WTC11 (cell line): ENCODE measurements at regions not wholly inside any gene's neighbourhood (a gene's known extent, or its start where the extent isn't known, plus 50 kb on each side); places are given as distances from the start of the nearest gene placed in this dataset.

Experiments used
- ATAC-seq: fragments of 200-7000 bp; cut with Tn5 transposase; 2 replicates; pipeline ENCODE4 v1.10.0; 2021; ENCODE audit warnings: mild to moderate bottlenecking, moderate library complexity
- CTCF ChIA-PET: fragments of 300-600 bp; sonication (Branson Sonifier 250); formaldehyde crosslinking; loops from one replicate; lab custom pipeline; 2021; ENCODE audit warnings: antibody characterized with exemption; lab: Charles Lee
- POLR2A ChIA-PET: fragments of 350-600 bp; sonication (Branson Sonifier 250); formaldehyde crosslinking; loops from one replicate; lab custom pipeline; 2021; ENCODE audit warnings: antibody characterized with exemption; lab: Charles Lee
- DNase-seq: peaks from one replicate; pipeline ENCODE4 v3.0.0; 2021; ENCODE audit warnings: low spot score
- H3K27ac Mint-ChIP-seq: 2 replicates; pipeline ENCODE4 v1.8.0; 2021; ENCODE audit warnings: mixed read lengths
- H3K27me3 Mint-ChIP-seq: 2 replicates; pipeline ENCODE4 v1.8.0; 2021; ENCODE audit warnings: low read depth, mild to moderate bottlenecking, moderate library complexity, mixed read lengths
- H3K36me3 Mint-ChIP-seq: 2 replicates; pipeline ENCODE4 v1.8.0; 2021; ENCODE audit warnings: mixed read lengths
- H3K4me1 Mint-ChIP-seq: 2 replicates; pipeline ENCODE4 v1.8.0; 2022; ENCODE audit warnings: mixed read lengths
- H3K4me3 Mint-ChIP-seq: 2 replicates; pipeline ENCODE4 v1.8.0; 2021; ENCODE audit warnings: mild to moderate bottlenecking, moderate library complexity, mixed read lengths
- H3K9me3 Mint-ChIP-seq: 2 replicates; pipeline ENCODE4 v1.8.0; 2021; ENCODE audit warnings: mixed read lengths
- ATF1 ChIP-seq: sonication (generic); formaldehyde crosslinking; IDR thresholded peaks from 2 replicates; pipeline ENCODE4 v1.8.1; 2023; ENCODE audit warnings: mild to moderate bottlenecking, moderate library complexity, missing genetic modification reagents
- CTCF ChIP-seq: fragments of 200-600 bp; IDR thresholded peaks from 2 replicates; pipeline ENCODE4 v1.8.0; 2022; ENCODE audit warnings: antibody characterized with exemption
- E2F1 ChIP-seq: sonication (generic); formaldehyde crosslinking; IDR thresholded peaks from 2 replicates; pipeline ENCODE4 v1.8.0; 2022; ENCODE audit warnings: mild to moderate bottlenecking, missing genetic modification reagents
- E2F4 ChIP-seq: sonication (generic); formaldehyde crosslinking; IDR thresholded peaks from 2 replicates; pipeline ENCODE4 v1.8.1; 2022; ENCODE audit warnings: low read depth, mild to moderate bottlenecking, moderate library complexity, missing genetic modification reagents, borderline replicate concordance
- ELF4 ChIP-seq: sonication (generic); formaldehyde crosslinking; IDR thresholded peaks from 2 replicates; pipeline ENCODE4 v1.8.1; 2022; ENCODE audit warnings: low read depth, mild to moderate bottlenecking, moderate library complexity, missing genetic modification reagents
- FOXK1 ChIP-seq: sonication (generic); formaldehyde crosslinking; IDR thresholded peaks from 2 replicates; pipeline ENCODE4 v1.8.0; 2022; ENCODE audit warnings: mild to moderate bottlenecking, moderate library complexity, missing genetic modification reagents
- FOXP1 ChIP-seq: sonication (generic); formaldehyde crosslinking; IDR thresholded peaks from 2 replicates; pipeline ENCODE4 v1.8.0; 2022; ENCODE audit warnings: missing genetic modification reagents, mild to moderate bottlenecking, moderate library complexity, borderline replicate concordance
- GABPB1 ChIP-seq: sonication (generic); formaldehyde crosslinking; IDR thresholded peaks from 2 replicates; pipeline ENCODE4 v1.8.1; 2023; ENCODE audit warnings: mild to moderate bottlenecking, missing genetic modification reagents
- JAZF1 ChIP-seq: fragments of 250-450 bp; sonication (Bioruptor Pico); IDR thresholded peaks from 2 replicates; pipeline ENCODE4 v1.9.0; 2021; ENCODE audit warnings: moderate library complexity, mild to moderate bottlenecking, inconsistent platforms
- KAT7 ChIP-seq: sonication (generic); formaldehyde crosslinking; IDR thresholded peaks from 2 replicates; pipeline ENCODE4 v1.8.1; 2023; ENCODE audit warnings: missing genetic modification reagents, mild to moderate bottlenecking, borderline replicate concordance
- MLX ChIP-seq: sonication (generic); formaldehyde crosslinking; IDR thresholded peaks from 2 replicates; pipeline ENCODE4 v1.8.1; 2023; ENCODE audit warnings: mild to moderate bottlenecking, missing genetic modification reagents, moderate library complexity
- NR3C1 ChIP-seq: sonication (generic); formaldehyde crosslinking; conservative IDR thresholded peaks from 2 replicates; pipeline ENCODE4 v1.8.1; 2023; ENCODE audit warnings: low read depth, mild to moderate bottlenecking, missing genetic modification reagents
- PREB ChIP-seq: sonication (generic); formaldehyde crosslinking; IDR thresholded peaks from 2 replicates; pipeline ENCODE4 v1.8.1; 2022; ENCODE audit warnings: mild to moderate bottlenecking, missing genetic modification reagents, moderate library complexity, borderline replicate concordance
- SMAD4 ChIP-seq: sonication (generic); formaldehyde crosslinking; IDR thresholded peaks from 2 replicates; pipeline ENCODE4 v1.8.0; 2022; ENCODE audit warnings: mild to moderate bottlenecking, missing genetic modification reagents
- SOX15 ChIP-seq: fragments of 250-450 bp; sonication (Bioruptor Pico); IDR thresholded peaks from 2 replicates; pipeline ENCODE4 v1.9.0; 2021; ENCODE audit warnings: mild to moderate bottlenecking
- TEAD1 ChIP-seq: sonication (generic); formaldehyde crosslinking; IDR thresholded peaks from 2 replicates; pipeline ENCODE4 v1.8.0; 2022; ENCODE audit warnings: mild to moderate bottlenecking, missing genetic modification reagents
- TP53 ChIP-seq: sonication (generic); formaldehyde crosslinking; IDR thresholded peaks from 2 replicates; pipeline ENCODE4 v1.8.1; 2023; ENCODE audit warnings: mild to moderate bottlenecking, missing genetic modification reagents
- ZNF232 ChIP-seq: sonication (generic); formaldehyde crosslinking; IDR thresholded peaks from 2 replicates; pipeline ENCODE4 v1.8.0; 2022; ENCODE audit warnings: mild to moderate bottlenecking, missing genetic modification reagents
- ZNF263 ChIP-seq: sonication (generic); formaldehyde crosslinking; IDR thresholded peaks from 2 replicates; pipeline ENCODE4 v1.8.1; 2022; ENCODE audit warnings: low read depth, mild to moderate bottlenecking, moderate library complexity, missing genetic modification reagents
- ZNF423 ChIP-seq: fragments of 250-450 bp; sonication (Bioruptor Pico); IDR thresholded peaks from 2 replicates; pipeline ENCODE4 v2.1.2; 2022; ENCODE audit warnings: mild to moderate bottlenecking, moderate library complexity
- ZNF671 ChIP-seq: fragments of 250-450 bp; sonication (Bioruptor Pico); IDR thresholded peaks from 2 replicates; pipeline ENCODE4 v1.8.0; 2021; ENCODE audit warnings: mild to moderate bottlenecking
- ZSCAN18 ChIP-seq: fragments of 250-450 bp; sonication (Bioruptor Pico); IDR thresholded peaks from 2 replicates; pipeline ENCODE4 v2.1.2; 2022; ENCODE audit warnings: mild to moderate bottlenecking, moderate library complexity

GRCh38 chr2:42861321-42861720, 68.9 kb upstream of the HAAO start (continued):
- TF ChIP-seq ZNF671 = no peak
- TF ChIP-seq ZNF232 (CRISPR knock-in tag) = no peak
- no peak for TF ChIP-seq KAT7
- TF ChIP-seq FOXK1 (CRISPR knock-in tag) = no peak
- TF ChIP-seq GABPB1 (CRISPR knock-in tag) = no peak
- TF ChIP-seq CTCF = no peak
- no peak for TF ChIP-seq E2F1
- no peak for TF ChIP-seq SOX15
- no peak for TF ChIP-seq ZNF263 (CRISPR knock-in tag)
- TF ChIP-seq, all 79 proteins: peak for 0

GRCh38 chr2:42860319-42861094, 68.1 kb upstream of the HAAO start:
- H3K4me1 Mint-ChIP-seq = peaks cover 3% of the 10 kb centered on the region
- ChIA-PET CTCF (interaction anchor here (0.5 to 1.4 kb wide), 4 partner anchors 14 to 164 kb away, joined by 3 to 5 read pairs (median 3); no protein-coding TSS in a partner anchor), POLR2A (no interaction called here)
- no peaks in the 10 kb centered on the region for H3K27me3 Mint-ChIP-seq
- ATAC-seq = no peak
- no peak for DNase-seq
- no peak overlapping the region for H3K27ac Mint-ChIP-seq
- no peak overlapping the region for H3K4me3 Mint-ChIP-seq
- no peak for TF ChIP-seq TEAD1 (CRISPR knock-in tag)
- TF ChIP-seq E2F4 = no peak
- TF ChIP-seq ZNF263 (CRISPR knock-in tag) = no peak
- TF ChIP-seq ZSCAN18 = no peak
- TF ChIP-seq MLX (CRISPR knock-in tag) = no peak
- no peak for TF ChIP-seq JAZF1
- H3K36me3 Mint-ChIP-seq = no peaks in the 10 kb centered on the region
- H3K9me3 Mint-ChIP-seq = no peaks in the 10 kb centered on the region

GRCh38 chr2:42859791-42860190, 67.4 kb upstream of the HAAO start:
- ChIA-PET POLR2A (no interaction called here), CTCF (interaction anchor here (0.7 to 1.4 kb wide), 3 partner anchors 14 to 165 kb away, joined by 3 read pairs; no protein-coding TSS in a partner anchor)
- Mint-ChIP-seq H3K27ac (no peak overlapping the region), H3K9me3 (no peaks in the 10 kb centered on the region), H3K4me1 (peaks cover 3% of the 10 kb centered on the region), H3K27me3 (no peaks in the 10 kb centered on the region), H3K4me3 (no peak overlapping the region), H3K36me3 (no peaks in the 10 kb centered on the region)
- ATAC-seq = no peak
- no peak for DNase-seq
- TF ChIP-seq FOXP1 = no peak
- no peak for TF ChIP-seq PREB (CRISPR knock-in tag)
- TF ChIP-seq KAT7 = no peak
- no peak for TF ChIP-seq SMAD4 (CRISPR knock-in tag)
- no peak for TF ChIP-seq TP53 (CRISPR knock-in tag)
- TF ChIP-seq ELF4 (CRISPR knock-in tag) = no peak
- TF ChIP-seq ATF1 = no peak
- TF ChIP-seq ZNF423 (CRISPR knock-in tag) = no peak
- no peak for TF ChIP-seq NR3C1 (CRISPR knock-in tag)
